HG02885 (cell line): ENCODE measurements at regions not wholly inside any gene's neighbourhood (a gene's known extent, or its start where the extent isn't known, plus 50 kb on each side); places are given as distances from the start of the nearest gene placed in this dataset.
"Not testable (repeated sequence)": the region's sequence is repeated elsewhere in the genome, so short reads cannot be mapped to it uniquely, and the experiment has no call there.

Experiments used
- ATAC-seq: cut with Tn5 transposase; IDR thresholded peaks from one replicate; pipeline ENCODE4 v1.9.1; 2021; ENCODE audit warnings: mild to moderate bottlenecking; ENCODE audit not compliant: unreplicated experiment, poor library complexity

- ATAC-seq: no peak
These were observed 150.0 kb upstream of the MARCKS start for GRCh38 chr6:113707194-113707593.

GRCh38 chr6:113709936-113710509 lies 147.1 kb upstream of the MARCKS start:
- ATAC-seq: no peak

GRCh38 chr6:113713665-113714064 lies 143.5 kb upstream of the MARCKS start:
- ATAC-seq: no peak

- ATAC-seq: no peak
These were observed 138.6 kb upstream of the MARCKS start for GRCh38 chr6:113718588-113718987.

- ATAC-seq: no peak
These were observed 138.1 kb upstream of the MARCKS start for GRCh38 chr6:113719064-113719463.

- no peak for ATAC-seq
These were observed 137.6 kb upstream of the MARCKS start for GRCh38 chr6:113719545-113719944.

- ATAC-seq: no peak
These were observed 134.0 kb upstream of the MARCKS start for GRCh38 chr6:113723182-113723581.

- not testable (repeated sequence) for ATAC-seq
These were observed 132.2 kb upstream of the MARCKS start for GRCh38 chr6:113724927-113725326.

- ATAC-seq: no peak
These were observed 125.6 kb upstream of the MARCKS start for GRCh38 chr6:113731541-113731940.

- ATAC-seq: no peak
These were observed 124.7 kb upstream of the MARCKS start for GRCh38 chr6:113732384-113732966.

GRCh38 chr6:113733381-113733780 lies 123.8 kb upstream of the MARCKS start:
- no peak for ATAC-seq

GRCh38 chr6:113734982-113735381 lies 122.2 kb upstream of the MARCKS start:
- ATAC-seq: no peak

- ATAC-seq: no peak
These were observed 121.7 kb upstream of the MARCKS start for GRCh38 chr6:113735491-113735890.

GRCh38 chr6:113736978-113737377 lies 120.2 kb upstream of the MARCKS start:
- no peak for ATAC-seq

GRCh38 chr6:113739041-113739655 lies 118.0 kb upstream of the MARCKS start:
- ATAC-seq: no peak

- no peak for ATAC-seq
These were observed 115.5 kb upstream of the MARCKS start for GRCh38 chr6:113741651-113742050.

GRCh38 chr6:113742342-113742741 lies 114.8 kb upstream of the MARCKS start:
- no peak for ATAC-seq

GRCh38 chr6:113744861-113745260 lies 112.3 kb upstream of the MARCKS start:
- ATAC-seq: no peak

- ATAC-seq: no peak
These were observed 106.8 kb upstream of the MARCKS start for GRCh38 chr6:113750151-113750855.

- ATAC-seq: no peak
These were observed 102.9 kb upstream of the MARCKS start for GRCh38 chr6:113754291-113754690.
